ENCODE measurements at regions not wholly inside any gene's neighbourhood (a gene's known extent, or its start where the extent isn't known, plus 50 kb on each side); places are given as distances from the start of the nearest gene placed in this dataset.
A peak's percentile ranks its signal among the peaks of the same experiment; 100 is the strongest.

DNA sequence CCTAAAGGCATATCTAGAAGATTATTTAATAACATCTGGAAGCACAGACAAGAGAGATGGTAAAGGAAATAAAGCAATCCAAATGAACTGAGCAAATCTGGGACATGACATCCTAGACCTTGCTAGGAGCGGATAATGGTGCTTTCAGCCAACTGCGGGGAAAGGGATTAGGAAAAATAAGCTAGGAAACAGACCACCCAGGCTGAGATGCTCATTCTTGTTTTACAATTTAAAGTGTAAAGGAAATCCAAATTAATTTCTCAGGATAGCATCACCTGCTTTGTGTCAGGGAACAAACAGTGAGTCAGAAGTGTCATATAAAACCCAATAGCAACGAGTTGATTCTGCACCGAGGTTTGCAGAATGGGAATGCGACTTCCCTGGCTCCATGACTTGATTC, 112.5 kb upstream of the CXCR4 start:
- Histone ChIP-seq H3K27ac (replicated peaks) (no peak overlapping the region), H3K27me3 (ENCODE audit: insufficient read depth, poor library complexity, severe bottlenecking) (no peaks in the 10 kb centered on the region), H3K4me3 (replicated peaks; ENCODE audit: insufficient read depth, low read length) (no peak overlapping the region)
- DNase-seq (ENCODE audit: low read depth in 1 of 2, low spot score in 1 of 2) = no peak
- TF ChIP-seq, protein P1, sequence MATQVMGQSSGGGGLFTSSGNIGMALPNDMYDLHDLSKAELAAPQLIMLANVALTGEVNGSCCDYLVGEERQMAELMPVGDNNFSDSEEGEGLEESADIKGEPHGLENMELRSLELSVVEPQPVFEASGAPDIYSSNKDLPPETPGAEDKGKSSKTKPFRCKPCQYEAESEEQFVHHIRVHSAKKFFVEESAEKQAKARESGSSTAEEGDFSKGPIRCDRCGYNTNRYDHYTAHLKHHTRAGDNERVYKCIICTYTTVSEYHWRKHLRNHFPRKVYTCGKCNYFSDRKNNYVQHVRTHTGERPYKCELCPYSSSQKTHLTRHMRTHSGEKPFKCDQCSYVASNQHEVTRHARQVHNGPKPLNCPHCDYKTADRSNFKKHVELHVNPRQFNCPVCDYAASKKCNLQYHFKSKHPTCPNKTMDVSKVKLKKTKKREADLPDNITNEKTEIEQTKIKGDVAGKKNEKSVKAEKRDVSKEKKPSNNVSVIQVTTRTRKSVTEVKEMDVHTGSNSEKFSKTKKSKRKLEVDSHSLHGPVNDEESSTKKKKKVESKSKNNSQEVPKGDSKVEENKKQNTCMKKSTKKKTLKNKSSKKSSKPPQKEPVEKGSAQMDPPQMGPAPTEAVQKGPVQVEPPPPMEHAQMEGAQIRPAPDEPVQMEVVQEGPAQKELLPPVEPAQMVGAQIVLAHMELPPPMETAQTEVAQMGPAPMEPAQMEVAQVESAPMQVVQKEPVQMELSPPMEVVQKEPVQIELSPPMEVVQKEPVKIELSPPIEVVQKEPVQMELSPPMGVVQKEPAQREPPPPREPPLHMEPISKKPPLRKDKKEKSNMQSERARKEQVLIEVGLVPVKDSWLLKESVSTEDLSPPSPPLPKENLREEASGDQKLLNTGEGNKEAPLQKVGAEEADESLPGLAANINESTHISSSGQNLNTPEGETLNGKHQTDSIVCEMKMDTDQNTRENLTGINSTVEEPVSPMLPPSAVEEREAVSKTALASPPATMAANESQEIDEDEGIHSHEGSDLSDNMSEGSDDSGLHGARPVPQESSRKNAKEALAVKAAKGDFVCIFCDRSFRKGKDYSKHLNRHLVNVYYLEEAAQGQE (IDR thresholded peaks at IDR 0.05; ENCODE audit: insufficient replicate concordance, low read depth) = no peak
- TF ChIP-seq GABPA (IDR thresholded peaks at IDR 0.05; ENCODE audit: low read depth) = no peak
- no peak for TF ChIP-seq POLR2AphosphoS5 (IDR thresholded peaks at IDR 0.05; ENCODE audit: low read depth)
- no peak for TF ChIP-seq SPI1 (IDR thresholded peaks at IDR 0.05; ENCODE audit: borderline replicate concordance, low read depth)
- TF ChIP-seq, protein P2, sequence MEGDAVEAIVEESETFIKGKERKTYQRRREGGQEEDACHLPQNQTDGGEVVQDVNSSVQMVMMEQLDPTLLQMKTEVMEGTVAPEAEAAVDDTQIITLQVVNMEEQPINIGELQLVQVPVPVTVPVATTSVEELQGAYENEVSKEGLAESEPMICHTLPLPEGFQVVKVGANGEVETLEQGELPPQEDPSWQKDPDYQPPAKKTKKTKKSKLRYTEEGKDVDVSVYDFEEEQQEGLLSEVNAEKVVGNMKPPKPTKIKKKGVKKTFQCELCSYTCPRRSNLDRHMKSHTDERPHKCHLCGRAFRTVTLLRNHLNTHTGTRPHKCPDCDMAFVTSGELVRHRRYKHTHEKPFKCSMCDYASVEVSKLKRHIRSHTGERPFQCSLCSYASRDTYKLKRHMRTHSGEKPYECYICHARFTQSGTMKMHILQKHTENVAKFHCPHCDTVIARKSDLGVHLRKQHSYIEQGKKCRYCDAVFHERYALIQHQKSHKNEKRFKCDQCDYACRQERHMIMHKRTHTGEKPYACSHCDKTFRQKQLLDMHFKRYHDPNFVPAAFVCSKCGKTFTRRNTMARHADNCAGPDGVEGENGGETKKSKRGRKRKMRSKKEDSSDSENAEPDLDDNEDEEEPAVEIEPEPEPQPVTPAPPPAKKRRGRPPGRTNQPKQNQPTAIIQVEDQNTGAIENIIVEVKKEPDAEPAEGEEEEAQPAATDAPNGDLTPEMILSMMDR (IDR thresholded peaks at IDR 0.05; ENCODE audit: insufficient read depth, low read length) = no peak

DNA sequence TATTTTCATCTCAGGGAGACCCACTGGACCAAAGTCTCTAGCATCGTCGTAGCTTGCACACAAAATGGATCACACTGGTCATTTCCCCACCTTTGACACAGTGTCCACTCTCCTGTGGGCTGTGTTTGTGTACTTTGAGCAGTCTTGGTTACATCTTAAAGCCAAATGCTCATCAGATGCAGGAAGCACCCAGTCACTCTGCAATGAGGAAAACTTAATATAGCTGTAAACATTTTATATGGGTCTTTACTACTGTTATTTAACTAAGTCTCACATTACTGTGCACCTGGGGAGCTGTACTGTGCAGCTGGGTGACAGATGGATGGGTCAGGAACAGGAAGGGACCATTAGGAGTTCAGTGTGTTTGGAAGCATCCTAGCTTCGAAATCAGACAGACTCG, 109.0 kb upstream of the CXCR4 start:
- TF ChIP-seq, protein P1 (IDR thresholded peaks at IDR 0.05; ENCODE audit: insufficient replicate concordance, low read depth) = no peak
- TF ChIP-seq SPI1 (IDR thresholded peaks at IDR 0.05; ENCODE audit: borderline replicate concordance, low read depth) = no peak
- H3K27ac ChIP-seq (replicated peaks) = no peak overlapping the region
- no peak for DNase-seq (ENCODE audit: low read depth in 1 of 2, low spot score in 1 of 2)
- H3K27me3 ChIP-seq (ENCODE audit: insufficient read depth, poor library complexity, severe bottlenecking) = no peaks in the 10 kb centered on the region
- H3K4me3 ChIP-seq (replicated peaks; ENCODE audit: insufficient read depth, low read length) = no peak overlapping the region

DNA sequence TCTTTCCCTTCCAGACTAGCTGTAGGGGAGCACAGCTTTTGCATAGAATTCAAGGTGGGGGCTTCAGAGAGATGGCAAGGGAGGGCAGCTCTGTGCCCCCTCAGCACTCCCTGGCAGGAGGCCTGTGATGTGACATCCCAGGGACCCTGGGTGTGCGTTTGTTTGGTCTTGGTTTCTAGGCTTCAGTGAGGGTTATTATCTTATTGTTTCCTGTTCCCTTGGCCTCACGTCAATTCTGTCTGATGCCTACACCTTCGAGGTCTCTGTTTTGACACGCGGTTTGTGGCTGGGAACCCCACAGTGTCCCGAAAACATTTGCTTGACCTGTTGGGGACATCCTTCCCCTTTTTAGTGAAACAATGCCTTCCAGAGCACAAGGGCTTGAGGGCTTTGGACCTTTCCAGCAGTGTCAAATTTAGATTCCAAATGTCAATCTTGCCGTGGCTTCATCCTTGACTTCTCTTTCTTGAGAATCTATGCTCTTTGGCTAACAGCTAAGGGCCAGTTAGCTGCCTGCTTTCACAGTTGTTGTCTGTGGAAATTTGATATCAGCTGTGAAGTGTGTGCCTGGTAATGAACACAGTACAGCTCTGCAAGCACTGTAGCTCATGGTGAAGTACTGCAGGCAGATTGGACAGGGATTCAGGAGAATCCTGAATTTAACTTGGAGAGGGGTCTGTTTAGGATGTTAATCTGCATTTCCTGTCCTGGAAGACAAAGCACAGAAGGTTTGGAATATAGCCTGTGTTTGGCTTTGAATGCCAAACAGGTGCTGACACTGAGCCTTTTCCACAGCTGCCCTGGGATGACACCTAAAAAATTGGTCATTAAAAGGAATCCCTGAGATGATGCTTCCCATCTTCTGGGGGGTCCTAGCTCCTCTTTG, 108.2 kb upstream of the CXCR4 start:
- H3K4me3 ChIP-seq (replicated peaks; ENCODE audit: insufficient read depth, low read length) = no peak overlapping the region
- no peaks in the 10 kb centered on the region for H3K27me3 ChIP-seq (ENCODE audit: insufficient read depth, poor library complexity, severe bottlenecking)
- H3K27ac ChIP-seq (replicated peaks) = peak overlapping the region; percentile 24
- peak in 1 of 2 experiments; percentile 72 for DNase-seq (ENCODE audit: low read depth in 1 of 2, low spot score in 1 of 2)
- TF ChIP-seq, protein P2 (IDR thresholded peaks at IDR 0.05; ENCODE audit: insufficient read depth, low read length) = no peak
- TF ChIP-seq SPI1 (IDR thresholded peaks at IDR 0.05; ENCODE audit: borderline replicate concordance, low read depth) = no peak
- peak; percentile 55; the same call in 1 of the 2 replicates for TF ChIP-seq POLR2AphosphoS5 (IDR thresholded peaks at IDR 0.05; ENCODE audit: low read depth)
- no peak for TF ChIP-seq GABPA (IDR thresholded peaks at IDR 0.05; ENCODE audit: low read depth)
- TF ChIP-seq, protein P1 (IDR thresholded peaks at IDR 0.05; ENCODE audit: insufficient replicate concordance, low read depth) = no peak
